HFFc6 (cell line): ENCODE measurements at regions not wholly inside any gene's neighbourhood (a gene's known extent, or its start where the extent isn't known, plus 50 kb on each side); places are given as distances from the start of the nearest gene placed in this dataset.

Source experiments
- DNase-seq: peaks from one replicate; pipeline ENCODE4 v3.0.0-alpha.2; 2018
- H3K27ac Mint-ChIP-seq: 2 replicates; pipeline ENCODE4 v1.8.0; 2020; ENCODE audit warnings: mild to moderate bottlenecking, mixed read lengths
- H3K27me3 Mint-ChIP-seq: 2 replicates; pipeline ENCODE4 v1.8.0; 2021; ENCODE audit warnings: mild to moderate bottlenecking, moderate library complexity, mixed read lengths; ENCODE audit not compliant: insufficient read depth
- H3K36me3 Mint-ChIP-seq: 2 replicates; pipeline ENCODE4 v1.8.0; 2021; ENCODE audit warnings: low read depth, mixed read lengths
- H3K4me1 Mint-ChIP-seq: 2 replicates; pipeline ENCODE4 v1.8.0; 2020; ENCODE audit warnings: low read depth, mixed read lengths
- H3K4me3 Mint-ChIP-seq: 2 replicates; pipeline ENCODE4 v1.8.0; 2020; ENCODE audit warnings: mild to moderate bottlenecking, moderate library complexity, mixed read lengths
- H3K9me3 Mint-ChIP-seq: 2 replicates; pipeline ENCODE4 v1.8.0; 2020; ENCODE audit warnings: mild to moderate bottlenecking, mixed read lengths
- CTCF ChIP-seq: fragments of 200-600 bp; sonication (generic); IDR thresholded peaks from 2 replicates; pipeline ENCODE4 v1.5.0; 2021; ENCODE audit warnings: antibody characterized with exemption, mild to moderate bottlenecking

GRCh38 chr1:164969253-164969652 is 387.3 kb downstream of the LMX1A start:
- H3K4me1 Mint-ChIP-seq, result no peaks in the 10 kb centered on the region
- TF ChIP-seq CTCF, result no peak
- DNase-seq, result no peak
- no peak overlapping the region for H3K27ac Mint-ChIP-seq
- H3K4me3 Mint-ChIP-seq, result no peak overlapping the region
- no peaks in the 10 kb centered on the region; the same call in 1 of the 2 replicates for H3K9me3 Mint-ChIP-seq
- no peaks in the 10 kb centered on the region; the same call in 1 of the 2 replicates for H3K27me3 Mint-ChIP-seq
- H3K36me3 Mint-ChIP-seq, result no peaks in the 10 kb centered on the region

GRCh38 chr1:164967300-164967699 is 389.2 kb downstream of the LMX1A start:
- DNase-seq, result no peak
- no peaks in the 10 kb centered on the region; the same call in 1 of the 2 replicates for H3K27me3 Mint-ChIP-seq
- no peaks in the 10 kb centered on the region for H3K36me3 Mint-ChIP-seq
- peaks cover 10% of the 10 kb centered on the region; the same call in 1 of the 2 replicates for H3K9me3 Mint-ChIP-seq
- TF ChIP-seq CTCF, result no peak
- H3K27ac Mint-ChIP-seq, result no peak overlapping the region
- no peaks in the 10 kb centered on the region for H3K4me1 Mint-ChIP-seq
- no peak overlapping the region for H3K4me3 Mint-ChIP-seq

GRCh38 chr1:164961715-164962114 is 394.8 kb downstream of the LMX1A start:
- DNase-seq, result no peak
- peaks cover 10% of the 10 kb centered on the region; the same call in 1 of the 2 replicates for H3K9me3 Mint-ChIP-seq
- TF ChIP-seq CTCF, result no peak
- H3K27me3 Mint-ChIP-seq, result no peaks in the 10 kb centered on the region
- no peaks in the 10 kb centered on the region for H3K36me3 Mint-ChIP-seq
- no peak overlapping the region for H3K4me3 Mint-ChIP-seq
- H3K27ac Mint-ChIP-seq, result no peak overlapping the region
- H3K4me1 Mint-ChIP-seq, result no peaks in the 10 kb centered on the region

- H3K4me3 Mint-ChIP-seq, result no peak overlapping the region
- no peak overlapping the region for H3K27ac Mint-ChIP-seq
- H3K27me3 Mint-ChIP-seq, result no peaks in the 10 kb centered on the region
- no peaks in the 10 kb centered on the region for H3K4me1 Mint-ChIP-seq
- DNase-seq, result no peak
- TF ChIP-seq CTCF, result no peak
- H3K36me3 Mint-ChIP-seq, result no peaks in the 10 kb centered on the region
- peaks cover 10% of the 10 kb centered on the region; the same call in 1 of the 2 replicates for H3K9me3 Mint-ChIP-seq
Observed at GRCh38 chr1:164958982-164959768, 397.3 kb downstream of the LMX1A start.

- Mint-ChIP-seq H3K4me3 (no peak overlapping the region), H3K4me1 (no peaks in the 10 kb centered on the region), H3K27ac (no peak overlapping the region), H3K9me3 (no peaks in the 10 kb centered on the region), H3K36me3 (no peaks in the 10 kb centered on the region), H3K27me3 (no peaks in the 10 kb centered on the region)
- no peak for TF ChIP-seq CTCF
- no peak for DNase-seq
Observed at GRCh38 chr1:164953815-164954214, 394.8 kb downstream of the PBX1 start.
